AG04449 (cell line): ENCODE measurements at regions not wholly inside any gene's neighbourhood (a gene's known extent, or its start where the extent isn't known, plus 50 kb on each side); places are given as distances from the start of the nearest gene placed in this dataset.

Experiments
- CTCF ChIA-PET: fragments of 350-600 bp; formaldehyde crosslinking; extraction: SDS; loops from one replicate; lab custom pipeline; 2021; ENCODE audit warnings: antibody characterized with exemption; lab: Yijun Ruan, JAX
- POLR2A ChIA-PET: fragments of 400-600, 350-600 bp; formaldehyde crosslinking; extraction: SDS; loops from one replicate; lab custom pipeline; 2020; ENCODE audit warnings: antibody characterized with exemption, inconsistent platforms; lab: Yijun Ruan, JAX
- DNase-seq: peaks from one replicate; pipeline ENCODE4 v3.0.0-alpha.2; 2010; ENCODE audit warnings: low read depth, low spot score
- H3K4me3 ChIP-seq: 2 replicates; pipeline ENCODE4 v1.5.1; 2011; ENCODE audit warnings: low read depth, mild to moderate bottlenecking, control low read depth, low read length
- CTCF ChIP-seq: IDR thresholded peaks from one replicate; pipeline ENCODE4 v1.5.1; 2011; ENCODE audit warnings: mild to moderate bottlenecking, moderate library complexity, low read length, control low read depth, inconsistent platforms; ENCODE audit not compliant: insufficient read depth; ENCODE audit errors: missing control alignments

GRCh38 chr10:10208196-10208595 is 809.5 kb upstream of the CELF2 start:
- no peak for TF ChIP-seq CTCF
- ChIA-PET CTCF (no interaction called here), POLR2A (no interaction called here)

DNA sequence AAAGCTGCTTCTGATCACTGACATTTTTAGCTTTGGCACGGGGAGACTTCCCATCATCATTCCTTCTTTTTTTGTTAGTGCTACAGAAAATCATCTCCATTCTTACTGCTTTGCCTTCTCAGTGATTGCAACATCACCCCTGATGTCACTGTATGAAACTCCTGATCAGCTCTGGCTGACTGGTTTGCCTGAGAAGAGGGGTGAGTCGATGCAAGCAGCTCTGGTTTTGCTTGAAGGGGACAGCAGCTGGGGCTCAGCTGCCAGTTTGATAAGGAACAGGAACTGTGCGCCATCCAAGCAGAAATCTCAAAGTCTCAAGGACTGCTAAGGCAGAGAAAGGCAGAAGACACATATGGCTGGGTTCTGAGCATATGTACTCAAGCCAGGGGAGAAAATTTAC is 808.5 kb upstream of the CELF2 start:
- ChIA-PET CTCF (no interaction called here), POLR2A (no interaction called here)
- no peak for TF ChIP-seq CTCF
- no peak overlapping the region for H3K4me3 ChIP-seq
- no peak for DNase-seq

More at GRCh38 chr10:10208196-10208595, 809.5 kb upstream of the CELF2 start:
- no peak overlapping the region for H3K4me3 ChIP-seq
- no peak for DNase-seq

GRCh38 chr10:10211409-10211808 is 806.3 kb upstream of the CELF2 start:
- TF ChIP-seq CTCF = no peak
- DNase-seq = no peak
- POLR2A ChIA-PET = no interaction called here
- CTCF ChIA-PET = no interaction called here
- no peak overlapping the region for H3K4me3 ChIP-seq

GRCh38 chr10:10213237-10213636 is 804.4 kb upstream of the CELF2 start:
- no peak for DNase-seq
- CTCF ChIA-PET = no interaction called here
- TF ChIP-seq CTCF = no peak
- POLR2A ChIA-PET = no interaction called here
- H3K4me3 ChIP-seq = no peak overlapping the region

GRCh38 chr10:10222304-10222841 is 795.3 kb upstream of the CELF2 start:
- ChIA-PET POLR2A (no interaction called here), CTCF (no interaction called here)
- no peak overlapping the region for H3K4me3 ChIP-seq
- no peak for DNase-seq
- TF ChIP-seq CTCF = no peak

DNA sequence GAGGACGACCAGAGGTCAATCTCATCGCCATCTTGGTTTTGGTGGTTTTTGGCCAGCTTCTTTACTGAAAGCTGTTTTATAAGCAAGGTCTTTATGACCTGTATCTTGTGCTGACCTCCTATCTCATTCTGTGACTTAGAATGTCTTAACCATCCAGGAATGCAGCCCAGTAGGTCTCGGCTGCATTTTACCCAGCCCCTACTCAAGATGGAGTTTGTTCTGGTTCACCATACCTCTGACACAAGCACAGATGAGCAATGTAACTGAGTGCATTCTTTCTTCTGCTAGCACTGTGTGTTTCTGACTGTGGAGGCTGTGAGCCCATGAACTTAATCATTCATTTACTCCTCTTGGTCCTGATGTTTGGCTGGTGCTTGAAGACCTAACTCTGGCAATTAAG is 794.5 kb upstream of the CELF2 start:
- POLR2A ChIA-PET = no interaction called here
- CTCF ChIA-PET = no interaction called here
- no peak overlapping the region for H3K4me3 ChIP-seq
- no peak for DNase-seq
- no peak for TF ChIP-seq CTCF
